PC-3 (cell line): ENCODE measurements at regions not wholly inside any gene's neighbourhood (a gene's known extent, or its start where the extent isn't known, plus 50 kb on each side); places are given as distances from the start of the nearest gene placed in this dataset.

ENCODE experiments used
- CTCF ChIP-seq: fragments of 300-600 bp; sonication (generic); conservative IDR thresholded peaks from 2 replicates; pipeline ENCODE4 v1.5.1; 2017; ENCODE audit warnings: antibody characterized with exemption, low read depth, mild to moderate bottlenecking, low read length
- EZH2phosphoT487 ChIP-seq: fragments of 300-600 bp; sonication (generic); IDR thresholded peaks from 2 replicates; pipeline ENCODE4 v1.6.1; 2018; ENCODE audit warnings: mild to moderate bottlenecking, antibody characterized with exemption, low read length, borderline replicate concordance

GRCh38 chr13:43978688-43979087 is 99.0 kb downstream of the LACC1 start:
- TF ChIP-seq CTCF (no peak), EZH2phosphoT487 (no peak)
